Immature natural killer cell (primary cell): ENCODE measurements at regions not wholly inside any gene's neighbourhood (a gene's known extent, or its start where the extent isn't known, plus 50 kb on each side); places are given as distances from the start of the nearest gene placed in this dataset.
"Not testable (repeated sequence)": the region's sequence is repeated elsewhere in the genome, so short reads cannot be mapped to it uniquely, and the experiment has no call there.

ENCODE experiments used
- DNase-seq, 3 donors: peaks; one replicate each; pipeline ENCODE4 v3.0.0; 2022; ENCODE audit warnings: mixed read lengths in 1 of 3
- H3K27ac Mint-ChIP-seq, 6 donors: one replicate each; pipeline ENCODE4 v1.8.0; 2020; ENCODE audit warnings: mixed read lengths in 6 of 6, mild to moderate bottlenecking in 5 of 6, inconsistent platforms in 4 of 6, moderate library complexity in 3 of 6
- H3K27me3 Mint-ChIP-seq, 3 donors: one replicate each; pipeline ENCODE4 v1.8.0; 2020 to 2021; ENCODE audit warnings: low read depth in 3 of 3, mild to moderate bottlenecking in 3 of 3, mixed read lengths in 3 of 3, moderate library complexity in 3 of 3, inconsistent platforms in 1 of 3
- H3K36me3 Mint-ChIP-seq, 3 donors: one replicate each; pipeline ENCODE4 v1.8.0; 2020; ENCODE audit warnings: mixed read lengths in 3 of 3, inconsistent platforms in 2 of 3, mild to moderate bottlenecking in 2 of 3
- H3K4me1 Mint-ChIP-seq, 2 donors: one replicate each; pipeline ENCODE4 v1.8.0; 2020; ENCODE audit warnings: inconsistent platforms in 2 of 2, mild to moderate bottlenecking in 2 of 2, mixed read lengths in 2 of 2, moderate library complexity in 1 of 2
- H3K4me3 Mint-ChIP-seq, 5 donors: one replicate each; pipeline ENCODE4 v1.8.0; 2020; ENCODE audit warnings: mild to moderate bottlenecking in 5 of 5, mixed read lengths in 5 of 5, inconsistent platforms in 3 of 5, moderate library complexity in 3 of 5
- H3K9me3 Mint-ChIP-seq, 6 donors: one replicate each; pipeline ENCODE4 v1.8.0; 2020; ENCODE audit warnings: mild to moderate bottlenecking in 6 of 6, mixed read lengths in 6 of 6, inconsistent platforms in 4 of 6, moderate library complexity in 3 of 6

GRCh38 chr12:19755136-19755535, 315.8 kb downstream of the AEBP2 start:
- Mint-ChIP-seq H3K9me3 (peaks cover 0 to 24% (median 14%) of the 10 kb centered on the region in 6 donors), H3K4me3 (no peak overlapping the region), H3K27me3 (peaks cover 0 to 11% (median 3%) of the 10 kb centered on the region in 3 donors), H3K4me1 (no peaks in the 10 kb centered on the region), H3K27ac (no peak overlapping the region), H3K36me3 (peaks cover 4 to 10% (median 5%) of the 10 kb centered on the region in 3 donors)
- DNase-seq = no peak

- peaks cover 0 to 12% (median 3%) of the 10 kb centered on the region in 3 donors for H3K27me3 Mint-ChIP-seq
- H3K4me3 Mint-ChIP-seq = no peak overlapping the region
- DNase-seq = peak in 1 of 3 donors; percentile 11
- no peaks in the 10 kb centered on the region for H3K4me1 Mint-ChIP-seq
- H3K36me3 Mint-ChIP-seq = peaks cover 4 to 10% (median 5%) of the 10 kb centered on the region in 3 donors
- no peak overlapping the region for H3K27ac Mint-ChIP-seq
- peaks cover 0 to 19% (median 13%) of the 10 kb centered on the region in 6 donors for H3K9me3 Mint-ChIP-seq
These were observed 318.1 kb downstream of the AEBP2 start for GRCh38 chr12:19757317-19757877.

GRCh38 chr12:19759227-19759626, 319.9 kb downstream of the AEBP2 start:
- Mint-ChIP-seq H3K4me3 (no peak overlapping the region), H3K4me1 (no peaks in the 10 kb centered on the region), H3K27ac (no peak overlapping the region), H3K36me3 (no peaks in the 10 kb centered on the region), H3K9me3 (peaks cover 0 to under 1% (median 0%) of the 10 kb centered on the region in 6 donors), H3K27me3 (peaks cover 0 to 12% (median 0%) of the 10 kb centered on the region in 3 donors)
- no peak for DNase-seq

DNA sequence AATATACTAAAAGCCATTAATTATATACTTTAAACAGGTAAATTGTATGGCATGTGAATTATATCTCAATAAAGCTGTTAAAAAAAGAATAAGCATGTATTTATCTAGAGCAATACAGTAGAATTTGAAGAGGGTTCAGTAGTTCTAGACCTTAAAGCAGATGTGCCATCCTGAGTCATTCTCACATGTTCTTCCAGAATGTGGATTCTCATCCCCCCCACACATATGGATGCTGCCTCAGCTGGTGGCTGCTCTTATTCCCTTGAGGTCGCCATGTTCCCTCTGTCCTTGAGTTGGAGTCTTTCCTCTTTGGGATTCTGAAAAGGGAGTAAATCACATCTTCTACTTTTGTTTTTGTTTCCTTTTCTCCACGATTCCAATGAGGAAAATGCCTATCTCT, 321.3 kb downstream of the AEBP2 start:
- H3K9me3 Mint-ChIP-seq = peaks cover 0 to 4% (median 0%) of the 10 kb centered on the region in 6 donors
- DNase-seq = no peak
- H3K27me3 Mint-ChIP-seq = peaks cover 0 to 15% (median 0%) of the 10 kb centered on the region in 3 donors
- H3K4me1 Mint-ChIP-seq = no peaks in the 10 kb centered on the region
- no peak overlapping the region for H3K4me3 Mint-ChIP-seq
- H3K36me3 Mint-ChIP-seq = no peaks in the 10 kb centered on the region
- no peak overlapping the region for H3K27ac Mint-ChIP-seq

GRCh38 chr12:19761463-19761862, 322.2 kb downstream of the AEBP2 start:
- H3K4me1 Mint-ChIP-seq = no peaks in the 10 kb centered on the region
- no peak overlapping the region for H3K27ac Mint-ChIP-seq
- no peak overlapping the region for H3K4me3 Mint-ChIP-seq
- no peak for DNase-seq
- H3K9me3 Mint-ChIP-seq = peaks cover 0 to 6% (median 0%) of the 10 kb centered on the region in 6 donors
- no peaks in the 10 kb centered on the region for H3K36me3 Mint-ChIP-seq
- H3K27me3 Mint-ChIP-seq = peaks cover 0 to 11% (median 2%) of the 10 kb centered on the region in 3 donors

- Mint-ChIP-seq H3K9me3 (peaks cover 0 to 10% (median 0%) of the 10 kb centered on the region in 6 donors), H3K4me3 (no peak overlapping the region), H3K27me3 (peaks cover 2 to 11% (median 5%) of the 10 kb centered on the region in 3 donors), H3K36me3 (no peaks in the 10 kb centered on the region), H3K27ac (no peak overlapping the region), H3K4me1 (no peaks in the 10 kb centered on the region)
- DNase-seq = no peak
These were observed 324.2 kb downstream of the AEBP2 start for GRCh38 chr12:19763488-19763887.

GRCh38 chr12:19764408-19764807, 325.1 kb downstream of the AEBP2 start:
- Mint-ChIP-seq H3K36me3 (no peaks in the 10 kb centered on the region), H3K4me1 (no peaks in the 10 kb centered on the region), H3K9me3 (peaks cover 0 to 10% (median 0%) of the 10 kb centered on the region in 6 donors), H3K27ac (no peak overlapping the region), H3K27me3 (peaks cover 2 to 10% (median 5%) of the 10 kb centered on the region in 3 donors), H3K4me3 (no peak overlapping the region)
- DNase-seq = no peak

GRCh38 chr12:19771858-19772257, 332.6 kb downstream of the AEBP2 start:
- H3K4me3 Mint-ChIP-seq = no peak overlapping the region
- no peaks in the 10 kb centered on the region for H3K4me1 Mint-ChIP-seq
- peaks cover 0 to 6% (median 0%) of the 10 kb centered on the region in 3 donors for H3K36me3 Mint-ChIP-seq
- no peak overlapping the region for H3K27ac Mint-ChIP-seq
- H3K9me3 Mint-ChIP-seq = peaks cover 0 to 4% (median 0%) of the 10 kb centered on the region in 6 donors
- H3K27me3 Mint-ChIP-seq = peaks cover 3 to 13% (median 7%) of the 10 kb centered on the region in 3 donors
- no peak for DNase-seq

GRCh38 chr12:19772776-19773175, 333.5 kb downstream of the AEBP2 start:
- Mint-ChIP-seq H3K27ac (no peak overlapping the region), H3K4me3 (no peak overlapping the region), H3K9me3 (no peaks in the 10 kb centered on the region), H3K4me1 (no peaks in the 10 kb centered on the region), H3K27me3 (peaks cover 3 to 19% (median 3%) of the 10 kb centered on the region in 3 donors), H3K36me3 (peaks cover 0 to 6% (median 0%) of the 10 kb centered on the region in 3 donors)
- no peak for DNase-seq

GRCh38 chr12:19775241-19775640, 335.9 kb downstream of the AEBP2 start:
- H3K27ac Mint-ChIP-seq = no peak overlapping the region
- no peaks in the 10 kb centered on the region for H3K4me1 Mint-ChIP-seq
- no peak overlapping the region for H3K4me3 Mint-ChIP-seq
- DNase-seq = no peak
- peaks cover 0 to 6% (median 0%) of the 10 kb centered on the region in 3 donors for H3K36me3 Mint-ChIP-seq
- peaks cover 2 to 24% (median 5%) of the 10 kb centered on the region in 3 donors for H3K27me3 Mint-ChIP-seq
- no peaks in the 10 kb centered on the region for H3K9me3 Mint-ChIP-seq

DNA sequence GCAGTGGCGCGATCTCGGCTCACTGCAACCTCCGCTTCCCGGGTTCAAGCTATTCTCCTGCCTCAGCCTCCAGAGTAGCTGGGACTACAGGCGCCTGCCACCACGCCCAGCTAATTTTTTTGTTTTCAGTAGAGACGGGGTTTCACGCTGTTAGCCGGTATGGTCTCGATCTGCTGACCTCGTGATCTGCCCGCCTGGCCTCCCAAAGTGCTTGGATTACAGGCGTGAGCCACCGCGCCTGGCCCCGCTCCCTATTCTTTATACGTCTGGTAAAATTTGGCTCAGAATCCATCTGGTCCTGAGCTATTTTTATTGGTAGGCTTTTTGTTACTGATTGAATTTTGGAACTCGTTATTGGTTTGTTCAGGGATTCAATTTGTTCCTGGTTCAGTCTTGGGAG, 336.7 kb downstream of the AEBP2 start:
- H3K36me3 Mint-ChIP-seq, H3K27ac Mint-ChIP-seq, H3K4me1 Mint-ChIP-seq, DNase-seq, H3K4me3 Mint-ChIP-seq, H3K9me3 Mint-ChIP-seq: not testable (repeated sequence)
- peaks cover 2 to 27% (median 5%) of the 10 kb centered on the region in 3 donors for H3K27me3 Mint-ChIP-seq

- no peak for DNase-seq
- H3K27ac Mint-ChIP-seq = no peak overlapping the region
- no peak overlapping the region for H3K4me3 Mint-ChIP-seq
- H3K4me1 Mint-ChIP-seq = no peaks in the 10 kb centered on the region
- H3K9me3 Mint-ChIP-seq = no peaks in the 10 kb centered on the region
- peaks cover 0 to 6% (median 0%) of the 10 kb centered on the region in 3 donors for H3K36me3 Mint-ChIP-seq
- H3K27me3 Mint-ChIP-seq = peaks cover 2 to 23% (median 6%) of the 10 kb centered on the region in 3 donors
These were observed 338.9 kb downstream of the AEBP2 start for GRCh38 chr12:19778172-19778571.

DNA sequence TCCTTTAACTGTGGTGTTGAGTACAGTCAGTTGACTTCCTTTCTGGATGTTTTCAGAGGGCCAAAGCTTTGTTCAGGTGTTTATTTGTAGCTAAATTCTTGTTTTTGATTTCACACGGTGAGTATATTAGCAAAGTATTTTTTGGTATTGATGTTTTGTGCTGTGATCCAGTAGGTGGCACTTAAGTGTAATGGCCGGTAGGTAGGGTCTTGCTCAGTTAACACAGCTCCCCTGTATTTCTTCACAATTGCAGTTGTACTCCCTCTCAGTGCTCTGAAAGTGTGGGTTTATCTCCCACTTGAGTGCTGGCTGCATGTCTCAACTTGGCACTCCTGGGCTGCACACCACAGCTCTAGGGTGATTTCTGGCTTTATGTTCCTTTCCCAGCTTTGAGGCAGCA, 339.5 kb downstream of the AEBP2 start:
- H3K36me3 Mint-ChIP-seq = peaks cover 0 to 6% (median 0%) of the 10 kb centered on the region in 3 donors
- H3K27me3 Mint-ChIP-seq = peaks cover 4 to 23% (median 6%) of the 10 kb centered on the region in 3 donors
- no peaks in the 10 kb centered on the region for H3K9me3 Mint-ChIP-seq
- H3K27ac Mint-ChIP-seq = no peak overlapping the region
- DNase-seq = no peak
- H3K4me1 Mint-ChIP-seq = no peaks in the 10 kb centered on the region
- no peak overlapping the region for H3K4me3 Mint-ChIP-seq

GRCh38 chr12:19779395-19780056, 340.2 kb downstream of the AEBP2 start:
- Mint-ChIP-seq H3K36me3 (peaks cover 0 to 6% (median 0%) of the 10 kb centered on the region in 3 donors), H3K27ac (no peak overlapping the region), H3K4me3 (no peak overlapping the region), H3K27me3 (peaks cover 4 to 23% (median 5%) of the 10 kb centered on the region in 3 donors), H3K4me1 (no peaks in the 10 kb centered on the region), H3K9me3 (no peaks in the 10 kb centered on the region)
- DNase-seq = no peak
